ENCODE measurements at regions not wholly inside any gene's neighbourhood (a gene's known extent, or its start where the extent isn't known, plus 50 kb on each side); places are given as distances from the start of the nearest gene placed in this dataset.

DNA sequence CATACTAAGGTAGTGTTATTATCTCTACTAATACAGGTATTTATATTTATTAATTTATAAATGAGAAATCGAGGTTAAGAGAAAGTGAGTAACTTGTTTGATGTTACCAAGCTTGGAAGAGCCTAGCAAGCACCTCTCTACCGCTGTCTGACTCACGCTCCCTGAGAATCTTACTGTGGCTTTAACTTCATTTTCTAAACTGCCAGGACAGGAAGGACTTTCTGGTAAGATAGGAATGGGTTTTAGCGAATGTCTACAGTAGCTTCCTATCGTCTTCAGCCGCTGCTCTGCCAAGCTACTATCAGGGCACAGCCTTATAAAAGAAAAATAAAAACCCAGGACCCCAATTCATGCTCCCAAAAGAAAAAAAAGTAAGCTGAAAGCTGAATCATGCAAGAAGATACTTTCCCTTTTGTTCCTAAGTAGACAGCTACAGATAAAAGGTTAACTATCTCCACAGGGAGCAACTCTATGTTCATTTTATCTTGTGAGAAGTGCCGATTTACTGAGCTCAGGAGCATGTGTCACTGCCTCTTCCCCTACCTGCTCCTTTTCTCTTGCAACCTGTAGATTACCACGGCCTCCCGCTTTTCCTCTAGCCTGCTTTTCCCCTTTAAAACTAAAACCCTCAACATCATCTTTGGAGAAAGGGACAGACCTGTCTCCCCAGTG lies 60.2 kb downstream of the THNSL1 start:
- TF ChIP-seq, protein P1, sequence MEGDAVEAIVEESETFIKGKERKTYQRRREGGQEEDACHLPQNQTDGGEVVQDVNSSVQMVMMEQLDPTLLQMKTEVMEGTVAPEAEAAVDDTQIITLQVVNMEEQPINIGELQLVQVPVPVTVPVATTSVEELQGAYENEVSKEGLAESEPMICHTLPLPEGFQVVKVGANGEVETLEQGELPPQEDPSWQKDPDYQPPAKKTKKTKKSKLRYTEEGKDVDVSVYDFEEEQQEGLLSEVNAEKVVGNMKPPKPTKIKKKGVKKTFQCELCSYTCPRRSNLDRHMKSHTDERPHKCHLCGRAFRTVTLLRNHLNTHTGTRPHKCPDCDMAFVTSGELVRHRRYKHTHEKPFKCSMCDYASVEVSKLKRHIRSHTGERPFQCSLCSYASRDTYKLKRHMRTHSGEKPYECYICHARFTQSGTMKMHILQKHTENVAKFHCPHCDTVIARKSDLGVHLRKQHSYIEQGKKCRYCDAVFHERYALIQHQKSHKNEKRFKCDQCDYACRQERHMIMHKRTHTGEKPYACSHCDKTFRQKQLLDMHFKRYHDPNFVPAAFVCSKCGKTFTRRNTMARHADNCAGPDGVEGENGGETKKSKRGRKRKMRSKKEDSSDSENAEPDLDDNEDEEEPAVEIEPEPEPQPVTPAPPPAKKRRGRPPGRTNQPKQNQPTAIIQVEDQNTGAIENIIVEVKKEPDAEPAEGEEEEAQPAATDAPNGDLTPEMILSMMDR (IDR thresholded peaks at IDR 0.05), result no peak
- Histone ChIP-seq H3K27ac (no peak overlapping the region), H3K36me3 (no peaks in the 10 kb centered on the region), H3K9me3 (no peaks in the 10 kb centered on the region), H3K4me3 (no peak overlapping the region), H3K4me1 (peaks cover 0 to 10% (median 4%) of the 10 kb centered on the region in 4 donors), H3K27me3 (no peaks in the 10 kb centered on the region)
- intact Hi-C loops (cut with DNase I; ENCODE audit: low total_unique reads), result no loop called here
- DNase-seq, result no peak

DNA sequence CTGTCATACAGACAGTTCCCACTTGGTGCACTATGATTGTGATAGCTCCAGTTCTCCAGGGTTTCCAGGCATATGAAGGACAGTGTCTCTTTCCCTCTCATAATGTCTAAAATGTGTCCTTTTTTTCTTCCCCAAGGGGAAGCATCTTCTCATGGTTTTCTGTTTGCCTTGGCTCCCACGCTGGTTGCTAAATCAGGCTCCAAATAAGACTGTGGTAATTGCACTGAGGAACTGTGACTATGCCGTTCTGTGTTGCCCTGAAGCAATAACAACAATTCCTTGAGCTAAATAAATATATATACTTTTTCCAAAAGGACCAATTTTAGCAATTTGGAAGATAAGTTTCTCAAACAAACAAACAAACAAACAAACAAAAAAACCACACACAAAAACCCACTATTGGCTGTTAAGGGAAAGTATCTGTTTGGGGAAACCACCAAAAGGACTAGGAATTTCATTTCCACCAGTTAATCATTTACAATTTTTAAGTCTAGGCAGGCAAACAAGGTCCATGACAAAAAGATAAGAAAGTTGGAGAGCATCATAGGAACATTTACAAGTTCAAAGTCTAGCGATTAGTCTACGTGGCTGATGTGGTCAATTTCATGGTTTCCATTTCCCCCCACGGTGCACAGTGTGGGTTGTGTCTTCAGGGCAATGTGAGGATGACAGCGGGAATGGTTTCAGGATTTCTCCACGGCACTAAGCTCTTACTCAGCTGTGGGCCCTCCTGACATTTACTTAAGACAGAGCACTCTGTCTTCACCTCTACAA lies 62.4 kb downstream of the THNSL1 start:
- Histone ChIP-seq H3K27me3 (no peaks in the 10 kb centered on the region), H3K36me3 (no peaks in the 10 kb centered on the region), H3K9me3 (no peaks in the 10 kb centered on the region), H3K27ac (no peak overlapping the region), H3K4me3 (no peak overlapping the region), H3K4me1 (peaks cover 0 to 23% (median 9%) of the 10 kb centered on the region in 4 donors)
- TF ChIP-seq, protein P1 (IDR thresholded peaks at IDR 0.05), result no peak
- no peak for DNase-seq
- intact Hi-C loops (cut with DNase I; ENCODE audit: low total_unique reads), result no loop called here

DNA sequence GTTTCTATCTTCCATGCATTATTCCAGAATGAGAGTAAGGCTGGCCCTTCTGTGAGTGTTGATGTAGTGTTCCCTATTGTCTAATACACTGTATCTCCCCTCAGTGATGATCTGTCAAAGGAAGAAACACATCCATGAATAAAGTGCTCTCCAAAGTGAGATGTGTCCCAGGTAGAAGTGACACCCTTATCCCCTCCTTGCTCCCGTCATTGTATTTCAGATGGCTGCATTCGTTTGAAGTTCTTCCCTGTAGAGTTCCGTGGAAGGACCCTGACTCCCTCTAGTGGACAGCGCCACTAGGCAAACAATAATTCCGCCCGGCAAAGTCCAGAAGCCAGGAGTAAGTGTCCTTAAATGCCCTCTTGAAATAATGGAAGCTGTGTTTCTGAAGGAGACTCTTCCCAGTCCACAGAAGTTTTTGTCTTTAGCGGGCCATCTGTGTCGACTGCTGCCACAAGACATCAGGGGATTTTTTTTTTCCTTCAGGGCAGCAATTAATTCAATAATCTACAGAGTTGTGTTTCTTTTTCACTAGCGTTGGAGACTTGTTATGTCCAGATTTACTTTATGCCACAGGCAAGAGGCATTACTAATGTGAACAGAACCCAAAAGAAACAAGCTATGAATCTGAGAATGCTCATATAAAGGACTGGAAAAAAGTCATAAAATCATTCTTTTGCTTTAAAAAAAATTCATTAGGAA lies 64.6 kb downstream of the THNSL1 start:
- H3K36me3 ChIP-seq, result no peaks in the 10 kb centered on the region
- H3K4me1 ChIP-seq, result peaks cover 0 to 23% (median 9%) of the 10 kb centered on the region in 4 donors
- TF ChIP-seq, protein P1 (IDR thresholded peaks at IDR 0.05), result peak; percentile 81 to 87
- intact Hi-C loops (cut with DNase I; ENCODE audit: low total_unique reads), result loop anchor here (5.0 kb wide), 1 partner anchor 439 kb away; no protein-coding TSS in a partner anchor
- peak; percentile 78 to 90 for DNase-seq
- peak overlapping the region; percentile 31 to 34 for H3K27ac ChIP-seq
- no peaks in the 10 kb centered on the region for H3K9me3 ChIP-seq
- H3K27me3 ChIP-seq, result no peaks in the 10 kb centered on the region
- H3K4me3 ChIP-seq, result peak overlapping the region in 1 of 2 donors; percentile 15

DNA sequence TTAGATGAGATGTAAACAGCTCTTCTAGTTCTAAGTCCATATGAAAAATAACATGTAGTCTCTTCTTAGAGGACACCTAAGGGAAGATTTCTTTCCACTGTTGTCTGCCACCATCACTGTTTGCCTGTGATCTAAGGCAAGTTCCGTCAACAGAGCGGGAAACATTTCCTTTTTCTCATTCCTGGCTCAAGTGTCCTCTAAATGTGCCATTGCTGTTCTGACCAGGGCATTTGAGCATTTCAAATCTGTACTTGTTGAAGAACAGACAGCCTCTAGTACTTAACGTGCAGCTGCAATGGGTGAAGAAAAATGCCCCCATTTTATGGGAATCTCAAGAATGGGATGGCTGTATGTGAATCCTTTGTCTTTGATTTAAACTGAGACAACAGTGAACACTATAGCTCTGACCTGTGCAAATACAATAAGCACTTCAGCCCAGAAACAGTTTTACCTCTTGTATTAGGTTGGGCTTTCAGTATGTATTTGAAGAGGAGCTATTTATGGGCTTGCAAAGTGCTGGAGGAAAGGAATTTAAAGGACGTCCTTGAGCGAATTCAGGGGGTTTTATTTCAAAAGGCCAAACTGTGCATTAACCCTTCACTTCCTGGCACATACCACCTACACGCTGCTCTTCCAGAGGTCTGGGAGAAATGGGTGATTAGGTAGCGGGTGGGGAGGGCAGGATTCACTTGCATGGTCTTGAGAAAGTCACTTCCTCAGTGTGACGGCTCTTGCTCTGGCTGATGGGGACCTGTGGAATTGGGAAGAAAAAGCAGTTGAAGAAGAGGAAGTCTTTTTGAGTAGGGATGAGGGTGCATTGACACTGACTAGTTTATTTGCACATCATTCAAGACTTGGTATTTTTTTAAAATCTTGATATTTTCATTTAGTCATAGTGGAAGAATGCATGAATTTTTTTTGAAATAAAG lies 66.1 kb downstream of the THNSL1 start:
- intact Hi-C loops (cut with DNase I; ENCODE audit: low total_unique reads), result loop anchor here (5.0 kb wide), 1 partner anchor 440 kb away; no protein-coding TSS in a partner anchor
- peaks cover 0 to 23% (median 9%) of the 10 kb centered on the region in 4 donors for H3K4me1 ChIP-seq
- H3K9me3 ChIP-seq, result no peaks in the 10 kb centered on the region
- no peaks in the 10 kb centered on the region for H3K36me3 ChIP-seq
- H3K27me3 ChIP-seq, result no peaks in the 10 kb centered on the region
- TF ChIP-seq, protein P1 (IDR thresholded peaks at IDR 0.05), result no peak
- DNase-seq, result no peak
- H3K4me3 ChIP-seq, result no peak overlapping the region
- H3K27ac ChIP-seq, result peak overlapping the region in 1 of 2 donors; percentile 13

All from tibial artery (tissue), 4 donors.